AG09319 (cell line): ENCODE measurements at regions not wholly inside any gene's neighbourhood (a gene's known extent, or its start where the extent isn't known, plus 50 kb on each side); places are given as distances from the start of the nearest gene placed in this dataset.

Source experiments
- DNase-seq: peaks from one replicate; pipeline ENCODE4 v3.0.0-alpha.2; 2010; ENCODE audit warnings: low read depth; ENCODE audit errors: extremely low read depth
- TF ChIP-seq, protein P1 (sequence below): IDR thresholded peaks from 2 replicates; pipeline ENCODE4 v1.5.1; 2011; ENCODE audit warnings: low read depth, mild to moderate bottlenecking, inconsistent platforms, low read length, moderate library complexity

DNA sequence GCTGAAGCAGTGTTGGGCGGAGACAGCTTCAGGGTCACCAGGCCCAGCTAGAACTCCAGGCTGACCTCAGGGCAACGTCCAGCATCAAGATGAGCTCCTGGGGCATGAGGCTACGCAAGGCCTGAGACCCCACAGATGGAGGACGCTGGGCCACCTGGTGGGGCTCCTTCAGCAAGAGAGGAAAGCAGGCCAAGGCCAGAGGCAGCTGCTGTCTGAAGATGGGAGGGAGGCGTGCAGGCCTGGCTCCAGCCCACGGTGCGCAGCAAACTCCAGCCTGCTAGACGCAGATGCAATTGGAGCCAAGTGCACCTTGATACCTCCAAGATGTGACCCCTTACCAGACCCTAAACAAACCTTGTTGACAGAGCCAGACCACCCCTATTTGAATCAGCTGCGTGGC lies 220.9 kb upstream of the RREB1 start:
- no peak for DNase-seq
- TF ChIP-seq, protein P1, sequence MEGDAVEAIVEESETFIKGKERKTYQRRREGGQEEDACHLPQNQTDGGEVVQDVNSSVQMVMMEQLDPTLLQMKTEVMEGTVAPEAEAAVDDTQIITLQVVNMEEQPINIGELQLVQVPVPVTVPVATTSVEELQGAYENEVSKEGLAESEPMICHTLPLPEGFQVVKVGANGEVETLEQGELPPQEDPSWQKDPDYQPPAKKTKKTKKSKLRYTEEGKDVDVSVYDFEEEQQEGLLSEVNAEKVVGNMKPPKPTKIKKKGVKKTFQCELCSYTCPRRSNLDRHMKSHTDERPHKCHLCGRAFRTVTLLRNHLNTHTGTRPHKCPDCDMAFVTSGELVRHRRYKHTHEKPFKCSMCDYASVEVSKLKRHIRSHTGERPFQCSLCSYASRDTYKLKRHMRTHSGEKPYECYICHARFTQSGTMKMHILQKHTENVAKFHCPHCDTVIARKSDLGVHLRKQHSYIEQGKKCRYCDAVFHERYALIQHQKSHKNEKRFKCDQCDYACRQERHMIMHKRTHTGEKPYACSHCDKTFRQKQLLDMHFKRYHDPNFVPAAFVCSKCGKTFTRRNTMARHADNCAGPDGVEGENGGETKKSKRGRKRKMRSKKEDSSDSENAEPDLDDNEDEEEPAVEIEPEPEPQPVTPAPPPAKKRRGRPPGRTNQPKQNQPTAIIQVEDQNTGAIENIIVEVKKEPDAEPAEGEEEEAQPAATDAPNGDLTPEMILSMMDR, result no peak

DNA sequence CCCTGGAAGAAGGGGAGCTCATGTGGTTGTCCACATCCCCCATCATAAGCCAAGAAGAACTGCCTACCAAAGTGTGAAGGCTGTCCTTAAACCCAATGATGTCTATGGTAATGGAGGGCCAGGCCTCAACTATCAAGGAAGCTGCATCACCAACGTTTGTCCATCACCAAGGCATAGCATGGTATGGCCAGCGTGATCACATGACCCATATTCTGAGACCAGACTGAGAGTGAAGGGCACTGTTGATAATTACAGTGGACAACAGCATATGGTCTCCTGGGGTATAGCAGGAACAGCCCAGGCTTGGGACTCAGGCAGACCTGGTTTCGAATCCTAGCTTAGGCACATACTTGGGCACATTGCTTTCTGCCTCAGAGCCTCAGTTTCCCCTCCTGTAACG lies 218.2 kb upstream of the RREB1 start:
- TF ChIP-seq, protein P1, result no peak
- DNase-seq, result no peak

DNA sequence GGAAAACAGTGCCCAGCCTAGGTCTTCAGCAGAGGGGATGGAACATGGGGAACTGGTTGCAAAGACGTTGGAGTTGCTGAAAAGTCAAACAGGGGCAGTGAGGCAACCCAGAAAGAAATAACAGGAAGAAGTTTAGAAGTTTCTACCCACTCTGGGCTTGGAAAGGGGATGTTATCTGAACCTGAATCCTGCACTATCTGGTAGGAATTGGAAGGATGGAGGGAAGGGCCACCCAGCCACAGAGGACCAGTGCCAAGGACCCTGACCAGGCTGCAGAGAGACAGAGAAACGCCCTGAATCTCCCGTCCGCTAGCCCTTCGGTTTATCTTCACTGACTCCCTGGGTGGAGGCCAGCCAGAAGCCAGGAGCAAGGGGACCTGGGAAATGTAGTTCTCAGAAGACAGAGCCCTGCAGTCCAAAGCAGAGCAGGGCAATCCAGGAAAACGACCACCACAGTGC lies 217.3 kb upstream of the RREB1 start:
- TF ChIP-seq, protein P1, result no peak
- DNase-seq, result no peak

DNA sequence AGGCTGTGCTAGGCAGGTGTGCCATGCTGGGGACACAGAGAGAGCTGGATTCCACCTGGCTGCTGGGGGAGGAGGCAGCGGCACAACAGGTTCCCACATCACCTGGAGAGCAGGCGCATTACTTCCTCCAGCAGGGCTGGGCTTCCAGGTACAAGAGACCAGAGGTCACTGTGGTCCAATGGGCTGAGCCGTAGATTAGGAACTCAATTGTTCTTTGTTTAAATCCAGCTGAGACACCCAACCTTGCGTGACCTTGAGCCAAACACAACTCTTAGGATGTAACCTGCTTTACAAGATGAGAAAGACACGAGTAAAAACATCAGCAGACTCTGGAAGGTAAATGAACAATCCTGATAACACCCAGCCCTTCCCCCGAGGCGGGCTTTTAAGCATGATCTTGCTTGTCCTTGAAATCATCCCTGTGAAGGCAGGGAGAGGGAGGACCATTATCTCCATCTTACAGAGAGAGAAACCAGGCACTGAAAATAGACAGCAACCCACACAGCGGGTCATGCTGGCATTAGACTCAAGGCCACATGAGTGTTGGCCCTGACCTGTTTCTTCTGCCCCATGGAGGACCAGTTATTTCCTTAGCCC lies 216.5 kb upstream of the RREB1 start:
- TF ChIP-seq, protein P1, result no peak

DNA sequence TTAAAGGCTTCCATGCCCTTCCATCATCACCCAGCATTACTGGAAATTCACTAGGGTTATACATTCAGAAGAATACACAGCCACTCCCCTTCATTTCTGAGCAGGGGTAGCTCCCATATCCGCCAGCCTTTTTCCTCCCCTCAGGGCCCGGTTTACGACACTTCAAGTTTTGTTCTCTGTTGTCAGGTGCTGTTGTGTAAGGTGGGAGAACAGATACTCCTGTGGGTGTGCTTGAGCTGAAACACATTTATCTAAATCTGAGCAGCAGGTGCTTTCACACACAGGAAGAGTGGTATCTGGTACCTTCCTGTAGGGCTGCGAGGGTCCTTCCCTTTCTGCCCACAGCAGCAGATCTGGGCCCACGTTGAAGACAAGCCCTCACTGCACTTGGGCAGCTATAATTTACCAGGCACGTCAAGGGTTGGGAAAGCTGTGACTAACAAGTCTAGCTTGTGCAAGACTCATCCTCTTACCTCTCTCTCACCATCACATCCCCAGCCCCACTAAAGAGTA lies 215.8 kb upstream of the RREB1 start:
- TF ChIP-seq, protein P1, result no peak
- DNase-seq, result no peak

More for the DNA sequence above, 216.5 kb upstream of the RREB1 start:
- no peak for DNase-seq

DNA sequence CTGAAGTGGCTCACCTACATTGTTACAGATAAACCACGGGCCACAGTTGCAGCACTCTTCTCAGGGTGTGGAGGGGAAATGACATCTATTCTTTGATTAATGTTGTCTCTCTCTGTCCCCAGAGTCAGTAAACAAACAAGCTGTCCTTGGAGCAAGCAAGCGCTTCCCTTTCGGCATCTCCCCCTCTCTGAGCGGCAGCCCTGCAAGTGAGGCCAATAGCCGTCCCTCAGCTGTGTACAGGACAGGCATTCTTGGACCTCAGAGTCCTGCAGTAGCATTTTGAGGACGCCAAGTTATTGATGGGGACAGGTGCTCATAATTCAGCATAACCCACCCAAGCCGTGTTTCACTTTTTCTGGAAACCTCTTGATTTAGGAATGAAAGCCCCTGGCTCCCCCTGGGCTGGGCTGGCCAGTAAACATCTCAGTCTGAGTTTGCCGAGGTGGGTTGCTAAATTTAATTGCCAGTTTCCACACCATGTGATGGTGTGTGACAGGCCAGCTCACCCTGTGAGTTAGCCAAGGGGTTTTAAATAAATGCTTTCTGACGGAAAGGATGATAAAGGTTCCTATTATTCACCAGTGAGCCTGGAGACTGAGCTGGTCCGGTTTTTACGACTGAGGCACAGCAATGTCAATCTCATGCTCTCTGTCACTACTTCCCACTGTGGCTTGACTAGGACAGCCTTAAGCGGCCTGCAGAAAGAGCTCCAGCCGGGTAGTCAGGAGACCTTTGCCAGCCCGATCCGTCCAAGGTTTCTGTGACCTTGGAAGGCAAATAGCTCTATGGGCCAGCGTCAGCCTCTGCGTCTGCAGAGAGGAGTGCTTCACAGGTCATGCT lies 214.8 kb upstream of the RREB1 start:
- TF ChIP-seq, protein P1, result no peak
- DNase-seq, result no peak

DNA sequence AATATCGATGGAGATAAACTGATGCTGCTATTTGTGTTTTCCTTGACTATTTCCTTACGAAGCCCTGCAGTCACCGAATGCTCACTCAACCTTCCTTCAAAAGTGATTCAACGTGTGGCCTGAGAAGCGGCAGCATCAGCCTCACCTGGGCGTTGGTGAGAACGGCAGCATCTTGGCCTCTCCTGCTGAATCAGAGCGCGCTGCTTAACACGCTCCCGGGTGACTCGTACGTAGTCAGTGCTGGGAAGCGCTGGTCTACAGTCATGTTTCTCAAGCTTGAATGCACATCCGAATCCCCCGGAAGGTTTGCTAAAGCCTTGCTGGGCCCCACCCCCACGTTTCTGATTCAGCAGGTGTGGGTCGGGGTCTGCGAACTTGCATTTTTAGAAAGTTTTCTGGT lies 214.1 kb upstream of the RREB1 start:
- TF ChIP-seq, protein P1, result no peak
- DNase-seq, result no peak
